Erythroblast (primary cell): ENCODE measurements at regions not wholly inside any gene's neighbourhood (a gene's known extent, or its start where the extent isn't known, plus 50 kb on each side); places are given as distances from the start of the nearest gene placed in this dataset.

Experiments used
- GATA1 ChIP-seq: IDR thresholded peaks from 2 replicates; pipeline ENCODE4 v1.6.1; 2011; ENCODE audit warnings: low read depth, mild to moderate bottlenecking, control low read depth, low read length, moderate library complexity
- POLR2A ChIP-seq: IDR thresholded peaks from 2 replicates; pipeline ENCODE4 v1.6.1; 2011; ENCODE audit warnings: mild to moderate bottlenecking, low read length

GRCh38 chr16:79505344-79505743 is 95.2 kb downstream of the MAF start:
- TF ChIP-seq POLR2A (no peak), GATA1 (no peak)
